GM12878 (cell line): ENCODE measurements at regions not wholly inside any gene's neighbourhood (a gene's known extent, or its start where the extent isn't known, plus 50 kb on each side); places are given as distances from the start of the nearest gene placed in this dataset.

Experiments used
- ATAC-seq: fragments of 200-7000 bp; cut with Tn5 transposase; 3 replicates; pipeline ENCODE4 v1.9.1; 2020; ENCODE audit warnings: mild to moderate bottlenecking, moderate library complexity
- BruUV-seq: library from RNA; stranded (reverse); fragments of 400-500 nt; replicated peaks from 2 replicates; lab custom pipeline; 2021; lab: Mats Ljungman, UMichigan
- CTCF ChIA-PET: fragments of 300-600 bp; sonication (Branson Sonifier 250); formaldehyde crosslinking; extraction: SDS; loops from one replicate; lab custom pipeline; 2021; ENCODE audit warnings: inconsistent platforms; lab: Yijun Ruan, JAX
- POLR2A ChIA-PET: fragments of 350-600 bp; formaldehyde crosslinking; extraction: SDS; loops from one replicate; lab custom pipeline; 2021; ENCODE audit warnings: inconsistent platforms; lab: Charles Lee
- RAD21 ChIA-PET: fragments of 300-600 bp; sonication (Branson Sonifier 250); formaldehyde crosslinking; loops from one replicate; lab custom pipeline; 2023; ENCODE audit warnings: antibody characterized with exemption; ENCODE audit not compliant: unreplicated experiment; lab: Charles Lee
- SMC1A ChIA-PET: fragments of 300-600 bp; sonication (Branson Sonifier 250); formaldehyde crosslinking; loops from one replicate; lab custom pipeline; 2023; ENCODE audit not compliant: unreplicated experiment, uncharacterized antibody; lab: Charles Lee
- DNase-seq: peaks from one replicate; pipeline ENCODE4 v3.0.0-alpha.2; 2011; ENCODE audit warnings: low read depth, low spot score
- FAIRE-seq: peaks from 3 replicates; lab custom pipeline; 2011; peaks lifted over from hg19 to GRCh38; lab: Jason Lieb, UNC
- H2AFZ ChIP-seq: 2 replicates; pipeline ENCODE4 v1.6.0; 2011; ENCODE audit warnings: low read depth, low read length, control low read depth; ENCODE audit not compliant: control insufficient read depth
- H3K27ac ChIP-seq: 2 replicates; pipeline ENCODE4 v1.5.1; 2011; ENCODE audit warnings: control low read depth; ENCODE audit not compliant: control insufficient read depth, insufficient read depth
- H3K27me3 ChIP-seq, 2 experiments: replicated peaks in 1 of 2; 2 replicates each; pipeline versions ENCODE4 v1.6.0 to v1.6.1; 2011; ENCODE audit warnings: low read length in 1 of 2; ENCODE audit not compliant: control insufficient read depth in 2 of 2, insufficient read depth in 2 of 2
- H3K36me3 ChIP-seq, 2 experiments: 2 replicates each; pipeline ENCODE4 v1.5.1; 2011; ENCODE audit warnings: low read length in 1 of 2; ENCODE audit not compliant: control insufficient read depth in 2 of 2, insufficient read depth in 2 of 2
- H3K4me1 ChIP-seq: 2 replicates; pipeline ENCODE4 v1.6.1; 2011; ENCODE audit warnings: mild to moderate bottlenecking, low read length, moderate library complexity, mixed read lengths; ENCODE audit not compliant: control insufficient read depth, insufficient read depth
- H3K4me2 ChIP-seq: 2 replicates; pipeline ENCODE4 v1.6.0; 2011; ENCODE audit warnings: control low read depth; ENCODE audit not compliant: control insufficient read depth, insufficient read depth
- H3K4me3 ChIP-seq: fragments of 200-600 bp; sonication (generic); 2 replicates; pipeline ENCODE4 v1.5.1; 2016
- H3K79me2 ChIP-seq: 2 replicates; pipeline ENCODE4 v1.6.0; 2011; ENCODE audit warnings: low read length; ENCODE audit not compliant: control insufficient read depth, insufficient read depth
- H3K9ac ChIP-seq: 2 replicates; pipeline ENCODE4 v1.8.0; 2011; ENCODE audit warnings: low read length, control low read depth, mixed read lengths; ENCODE audit not compliant: control insufficient read depth, insufficient read depth
- H3K9me3 ChIP-seq: replicated peaks from 3 replicates; pipeline ENCODE4 v1.5.1; 2011; ENCODE audit warnings: mild to moderate bottlenecking, low read length; ENCODE audit not compliant: control insufficient read depth, insufficient read depth
- H4K20me1 ChIP-seq: 2 replicates; pipeline ENCODE4 v1.6.0; 2011; ENCODE audit not compliant: control insufficient read depth, insufficient read depth
- ETV6 ChIP-seq, 2 experiments: fragments of 450-650 bp in 1 of 2; IDR thresholded peaks in 1 of 2; conservative IDR thresholded peaks in 1 of 2; 2 replicates each; pipeline ENCODE4 v1.6.1; 2014; ENCODE audit warnings: antibody characterized with exemption in 1 of 2, borderline replicate concordance in 1 of 2, low read depth in 1 of 2, mild to moderate bottlenecking in 1 of 2, moderate library complexity in 1 of 2
- FOS ChIP-seq: IDR thresholded peaks from 3 replicates; pipeline ENCODE4 v1.6.1; 2011; ENCODE audit warnings: borderline replicate concordance; ENCODE audit not compliant: insufficient read length; ENCODE audit errors: extremely low read depth
- GABPA ChIP-seq: IDR thresholded peaks from 2 replicates; pipeline ENCODE4 v1.6.1; 2014; ENCODE audit warnings: antibody characterized with exemption, low read depth, mild to moderate bottlenecking, inconsistent platforms
- POLR2A ChIP-seq: IDR thresholded peaks from 2 replicates; pipeline ENCODE4 v1.6.1; 2011; ENCODE audit warnings: low read depth, mild to moderate bottlenecking, low read length
- RAD21 ChIP-seq: IDR thresholded peaks from 2 replicates; pipeline ENCODE4 v1.6.1; 2011; ENCODE audit warnings: mild to moderate bottlenecking, low read depth, low read length, moderate library complexity; ENCODE audit not compliant: insufficient read depth
- TCF12 ChIP-seq: IDR thresholded peaks from 2 replicates; pipeline ENCODE4 v1.6.1; 2011; ENCODE audit warnings: low read depth, mild to moderate bottlenecking, low read length
- TCF3 ChIP-seq: IDR thresholded peaks from 2 replicates; pipeline ENCODE4 v1.6.1; 2012; ENCODE audit warnings: low read depth, mild to moderate bottlenecking, low read length, borderline replicate concordance; ENCODE audit not compliant: insufficient read depth
- YBX1 ChIP-seq: fragments of 450-650 bp; IDR thresholded peaks from 2 replicates; pipeline ENCODE4 v1.6.1; 2016; ENCODE audit warnings: antibody characterized with exemption
- ZNF207 ChIP-seq: fragments of 450-650 bp; IDR thresholded peaks from 2 replicates; pipeline ENCODE4 v1.6.1; 2014; ENCODE audit warnings: antibody characterized with exemption, mild to moderate bottlenecking, borderline replicate concordance
- ZNF274 ChIP-seq: IDR thresholded peaks from one replicate; pipeline ENCODE4 v1.8.0; 2011; ENCODE audit not compliant: insufficient read length, insufficient read depth
- ZNF384 ChIP-seq: IDR thresholded peaks from 2 replicates; pipeline ENCODE4 v1.6.1; 2012; ENCODE audit warnings: low read depth, mild to moderate bottlenecking, low read length, improper control_type of control experiment, borderline replicate concordance
- WGBS: methylation state at CpG from one replicate; pipeline ENCODE4 v1.1.6; 2016; ENCODE audit warnings: low lambda C conversion rate; ENCODE audit not compliant: insufficient replicate concordance, insufficient coverage; ENCODE audit errors: missing lambda C conversion rate; 5-methylcytosine and 5-hydroxymethylcytosine counted together
- in situ Hi-C: fragments of 300-500 bp; cut with MboI; formaldehyde crosslinking; loops from 9 replicates; pipeline ENCODE4 v1.14.3; 2018; ENCODE audit warnings: mixed read lengths
- intact Hi-C: fragments of 100-400 bp; cut with micrococcal nuclease; formaldehyde crosslinking; loops from one replicate; pipeline ENCODE4 v1.14.2; 2022; ENCODE audit not compliant: unreplicated experiment
- TF ChIP-seq, protein P1 (sequence below): IDR thresholded peaks from 2 replicates; pipeline ENCODE4 v1.6.1; 2012; ENCODE audit warnings: low read depth, low read length, improper control_type of control experiment
- TF ChIP-seq, protein P2 (sequence below): IDR thresholded peaks from 2 replicates; pipeline ENCODE4 v1.6.1; 2012; ENCODE audit warnings: low read depth, low read length, improper control_type of control experiment
- TF ChIP-seq, protein P3 (sequence below): fragments of 450-650 bp; IDR thresholded peaks from 2 replicates; pipeline ENCODE4 v1.6.1; 2017; ENCODE audit warnings: mild to moderate bottlenecking, moderate library complexity
- TF ChIP-seq, protein P4 (sequence below): IDR thresholded peaks from 2 replicates; pipeline ENCODE4 v1.6.1; 2012; ENCODE audit warnings: low read length, inconsistent platforms

DNA sequence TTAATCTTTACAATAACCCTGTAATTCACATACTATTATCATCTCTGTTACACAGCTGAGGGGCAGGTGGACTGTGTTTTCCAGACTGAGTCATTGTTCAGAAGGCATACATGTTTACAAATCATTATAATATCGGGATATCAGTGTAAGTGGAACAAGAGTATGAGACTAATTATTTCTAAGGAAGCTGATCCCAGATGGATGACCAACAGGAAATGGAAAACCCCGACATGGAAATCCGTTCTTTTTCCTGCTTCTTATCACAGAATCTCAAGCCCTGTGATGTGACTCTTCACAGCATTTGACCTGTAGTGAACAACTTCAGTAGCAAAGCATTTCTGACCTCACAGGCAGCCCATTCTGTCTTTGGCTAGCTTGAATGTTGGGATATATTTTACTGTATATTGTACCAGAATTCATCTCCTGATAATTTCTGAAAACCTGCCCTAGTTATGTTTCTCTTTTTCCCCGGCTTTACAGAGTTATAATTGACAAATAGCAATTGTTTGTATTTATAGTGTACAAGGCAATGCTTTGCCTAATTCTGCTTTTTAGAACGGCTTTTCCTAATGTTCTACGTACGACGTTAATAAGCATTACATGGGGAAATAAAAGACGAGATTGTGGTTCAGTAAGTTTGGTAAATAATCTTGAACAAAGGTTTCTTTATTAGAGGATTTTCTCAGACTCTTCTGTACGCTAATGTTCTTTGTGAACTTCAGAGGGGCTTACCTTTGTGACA is 78.6 kb upstream of the SYPL1 start:
- Histone ChIP-seq H3K9me3 (no peaks in the 10 kb centered on the region; the same call in 2 of the 3 replicates), H3K4me2 (no peak overlapping the region), H3K9ac (no peak overlapping the region), H2AFZ (no peak overlapping the region), H3K27me3 (no peaks in the 10 kb centered on the region), H3K4me1 (no peaks in the 10 kb centered on the region), H3K4me3 (no peak overlapping the region), H3K36me3 (no peaks in the 10 kb centered on the region), H4K20me1 (no peaks in the 10 kb centered on the region), H3K79me2 (no peaks in the 10 kb centered on the region), H3K27ac (no peak overlapping the region)
- in situ Hi-C loops (no loop called here), intact Hi-C loops (no loop called here)
- ATAC-seq (no peak), FAIRE-seq (no peak), DNase-seq (no peak)
- no TSS peak for BruUV-seq
- RAD21 ChIA-PET, result interaction anchor here (0.8 kb wide), 1 partner anchor 94 kb away, joined by 3 read pairs; the partner anchor contains the start of gene NAMPT
- SMC1A ChIA-PET, result no interaction called here
- CTCF ChIA-PET, result interaction anchor here (1.6 kb wide), 1 partner anchor 14 kb away, joined by 6 read pairs; no protein-coding TSS in a partner anchor
- 41% methylated on average over 10 of the region's 10 CpGs for WGBS
- TF ChIP-seq, protein P1, sequence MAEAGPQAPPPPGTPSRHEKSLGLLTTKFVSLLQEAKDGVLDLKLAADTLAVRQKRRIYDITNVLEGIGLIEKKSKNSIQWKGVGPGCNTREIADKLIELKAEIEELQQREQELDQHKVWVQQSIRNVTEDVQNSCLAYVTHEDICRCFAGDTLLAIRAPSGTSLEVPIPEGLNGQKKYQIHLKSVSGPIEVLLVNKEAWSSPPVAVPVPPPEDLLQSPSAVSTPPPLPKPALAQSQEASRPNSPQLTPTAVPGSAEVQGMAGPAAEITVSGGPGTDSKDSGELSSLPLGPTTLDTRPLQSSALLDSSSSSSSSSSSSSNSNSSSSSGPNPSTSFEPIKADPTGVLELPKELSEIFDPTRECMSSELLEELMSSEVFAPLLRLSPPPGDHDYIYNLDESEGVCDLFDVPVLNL, result no peak
- TF ChIP-seq ZNF207, result no peak
- no peak for TF ChIP-seq FOS
- TF ChIP-seq YBX1, result no peak
- no peak for TF ChIP-seq ETV6 (conservative IDR thresholded peaks at IDR 0.05 in 1 of 2, IDR thresholded peaks at IDR 0.05 in 1 of 2; ENCODE audit: borderline replicate concordance in 1 of 2, low read depth in 1 of 2)
- TF ChIP-seq RAD21, result no peak
- no peak for TF ChIP-seq GABPA
- no peak for TF ChIP-seq POLR2A
- TF ChIP-seq TCF3, result no peak
- TF ChIP-seq ZNF384, result no peak
- TF ChIP-seq, protein P2, sequence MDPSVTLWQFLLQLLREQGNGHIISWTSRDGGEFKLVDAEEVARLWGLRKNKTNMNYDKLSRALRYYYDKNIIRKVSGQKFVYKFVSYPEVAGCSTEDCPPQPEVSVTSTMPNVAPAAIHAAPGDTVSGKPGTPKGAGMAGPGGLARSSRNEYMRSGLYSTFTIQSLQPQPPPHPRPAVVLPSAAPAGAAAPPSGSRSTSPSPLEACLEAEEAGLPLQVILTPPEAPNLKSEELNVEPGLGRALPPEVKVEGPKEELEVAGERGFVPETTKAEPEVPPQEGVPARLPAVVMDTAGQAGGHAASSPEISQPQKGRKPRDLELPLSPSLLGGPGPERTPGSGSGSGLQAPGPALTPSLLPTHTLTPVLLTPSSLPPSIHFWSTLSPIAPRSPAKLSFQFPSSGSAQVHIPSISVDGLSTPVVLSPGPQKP, result no peak
- TF ChIP-seq, protein P3, sequence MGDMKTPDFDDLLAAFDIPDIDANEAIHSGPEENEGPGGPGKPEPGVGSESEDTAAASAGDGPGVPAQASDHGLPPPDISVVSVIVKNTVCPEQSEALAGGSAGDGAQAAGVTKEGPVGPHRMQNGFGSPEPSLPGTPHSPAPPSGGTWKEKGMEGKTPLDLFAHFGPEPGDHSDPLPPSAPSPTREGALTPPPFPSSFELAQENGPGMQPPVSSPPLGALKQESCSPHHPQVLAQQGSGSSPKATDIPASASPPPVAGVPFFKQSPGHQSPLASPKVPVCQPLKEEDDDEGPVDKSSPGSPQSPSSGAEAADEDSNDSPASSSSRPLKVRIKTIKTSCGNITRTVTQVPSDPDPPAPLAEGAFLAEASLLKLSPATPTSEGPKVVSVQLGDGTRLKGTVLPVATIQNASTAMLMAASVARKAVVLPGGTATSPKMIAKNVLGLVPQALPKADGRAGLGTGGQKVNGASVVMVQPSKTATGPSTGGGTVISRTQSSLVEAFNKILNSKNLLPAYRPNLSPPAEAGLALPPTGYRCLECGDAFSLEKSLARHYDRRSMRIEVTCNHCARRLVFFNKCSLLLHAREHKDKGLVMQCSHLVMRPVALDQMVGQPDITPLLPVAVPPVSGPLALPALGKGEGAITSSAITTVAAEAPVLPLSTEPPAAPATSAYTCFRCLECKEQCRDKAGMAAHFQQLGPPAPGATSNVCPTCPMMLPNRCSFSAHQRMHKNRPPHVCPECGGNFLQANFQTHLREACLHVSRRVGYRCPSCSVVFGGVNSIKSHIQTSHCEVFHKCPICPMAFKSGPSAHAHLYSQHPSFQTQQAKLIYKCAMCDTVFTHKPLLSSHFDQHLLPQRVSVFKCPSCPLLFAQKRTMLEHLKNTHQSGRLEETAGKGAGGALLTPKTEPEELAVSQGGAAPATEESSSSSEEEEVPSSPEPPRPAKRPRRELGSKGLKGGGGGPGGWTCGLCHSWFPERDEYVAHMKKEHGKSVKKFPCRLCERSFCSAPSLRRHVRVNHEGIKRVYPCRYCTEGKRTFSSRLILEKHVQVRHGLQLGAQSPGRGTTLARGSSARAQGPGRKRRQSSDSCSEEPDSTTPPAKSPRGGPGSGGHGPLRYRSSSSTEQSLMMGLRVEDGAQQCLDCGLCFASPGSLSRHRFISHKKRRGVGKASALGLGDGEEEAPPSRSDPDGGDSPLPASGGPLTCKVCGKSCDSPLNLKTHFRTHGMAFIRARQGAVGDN, result no peak
- TF ChIP-seq ZNF274, result no peak
- TF ChIP-seq, protein P4, sequence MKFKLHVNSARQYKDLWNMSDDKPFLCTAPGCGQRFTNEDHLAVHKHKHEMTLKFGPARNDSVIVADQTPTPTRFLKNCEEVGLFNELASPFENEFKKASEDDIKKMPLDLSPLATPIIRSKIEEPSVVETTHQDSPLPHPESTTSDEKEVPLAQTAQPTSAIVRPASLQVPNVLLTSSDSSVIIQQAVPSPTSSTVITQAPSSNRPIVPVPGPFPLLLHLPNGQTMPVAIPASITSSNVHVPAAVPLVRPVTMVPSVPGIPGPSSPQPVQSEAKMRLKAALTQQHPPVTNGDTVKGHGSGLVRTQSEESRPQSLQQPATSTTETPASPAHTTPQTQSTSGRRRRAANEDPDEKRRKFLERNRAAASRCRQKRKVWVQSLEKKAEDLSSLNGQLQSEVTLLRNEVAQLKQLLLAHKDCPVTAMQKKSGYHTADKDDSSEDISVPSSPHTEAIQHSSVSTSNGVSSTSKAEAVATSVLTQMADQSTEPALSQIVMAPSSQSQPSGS, result no peak
- no peak for TF ChIP-seq TCF12
- POLR2A ChIA-PET, result no interaction called here
